RPMI8226 (cell line): ENCODE measurements at regions not wholly inside any gene's neighbourhood (a gene's known extent, or its start where the extent isn't known, plus 50 kb on each side); places are given as distances from the start of the nearest gene placed in this dataset.
"Not testable (repeated sequence)": the region's sequence is repeated elsewhere in the genome, so short reads cannot be mapped to it uniquely, and the experiment has no call there.

Experiments used
- DNase-seq: peaks from one replicate; pipeline ENCODE4 v3.0.0-alpha.2; 2015

- DNase-seq: not testable (repeated sequence)
These were observed 119.8 kb upstream of the SPATA31A3 start for GRCh38 chr9:67112148-67112547.

GRCh38 chr9:67111733-67112132, 119.4 kb upstream of the SPATA31A3 start:
- DNase-seq: not testable (repeated sequence)

- not testable (repeated sequence) for DNase-seq
These were observed 117.5 kb upstream of the SPATA31A3 start for GRCh38 chr9:67109859-67110258.

- DNase-seq: not testable (repeated sequence)
These were observed 114.3 kb upstream of the SPATA31A3 start for GRCh38 chr9:67106659-67107058.

DNA sequence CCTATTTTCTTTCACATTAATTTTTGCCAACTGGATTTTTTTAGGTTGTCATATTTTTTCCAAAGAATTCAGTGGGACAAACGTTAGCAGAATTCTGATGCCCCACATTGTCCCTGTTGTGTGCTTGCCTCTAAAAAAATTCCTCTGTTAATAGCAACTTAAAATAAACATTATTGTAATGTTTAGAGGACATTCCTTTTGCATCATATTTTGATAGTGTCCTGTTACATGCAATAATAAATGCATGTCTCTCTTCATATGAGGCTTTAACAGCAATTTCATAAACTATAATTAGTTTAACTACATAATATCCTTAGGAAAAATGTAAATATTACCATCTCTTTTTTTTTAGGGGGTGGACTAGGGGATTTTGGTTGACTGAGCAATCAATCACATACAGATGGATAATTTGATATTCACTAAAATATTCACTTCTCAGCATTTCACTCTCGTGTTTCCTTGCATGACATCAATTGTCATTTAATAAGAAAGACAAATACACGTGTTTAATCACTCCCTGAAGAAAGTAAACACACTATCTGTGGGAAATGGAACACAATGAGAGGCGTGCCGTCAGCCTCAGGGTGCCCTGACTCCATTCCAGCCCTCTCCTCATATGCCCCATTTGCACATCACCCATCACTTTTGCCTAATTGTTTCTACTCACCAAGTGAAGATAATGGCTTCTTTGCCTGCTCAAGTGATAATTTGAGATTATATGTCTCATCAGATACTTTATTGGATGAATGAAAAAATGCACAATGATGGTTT, 110.3 kb upstream of the SPATA31A3 start:
- DNase-seq: not testable (repeated sequence)

DNA sequence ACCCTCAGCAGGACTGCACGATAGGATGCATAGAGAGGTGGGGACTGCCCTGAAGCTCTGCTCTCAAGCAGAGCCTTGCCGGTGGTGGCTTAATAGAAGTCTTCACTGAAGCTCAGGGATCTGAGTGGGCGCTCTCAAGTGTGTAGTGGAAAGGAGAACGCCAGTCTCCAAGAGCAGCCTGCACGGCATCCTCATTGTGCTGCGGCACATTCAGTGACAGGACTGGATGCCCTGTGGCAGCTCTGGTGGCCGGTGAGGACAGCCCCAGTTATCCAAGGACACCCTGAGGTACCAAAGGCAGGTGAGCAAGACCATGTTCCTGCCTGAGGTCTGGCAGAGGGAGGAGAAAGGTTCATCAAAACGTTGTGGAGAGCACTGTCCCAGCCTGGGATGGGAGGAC, 98.8 kb upstream of the SPATA31A3 start:
- not testable (repeated sequence) for DNase-seq

DNA sequence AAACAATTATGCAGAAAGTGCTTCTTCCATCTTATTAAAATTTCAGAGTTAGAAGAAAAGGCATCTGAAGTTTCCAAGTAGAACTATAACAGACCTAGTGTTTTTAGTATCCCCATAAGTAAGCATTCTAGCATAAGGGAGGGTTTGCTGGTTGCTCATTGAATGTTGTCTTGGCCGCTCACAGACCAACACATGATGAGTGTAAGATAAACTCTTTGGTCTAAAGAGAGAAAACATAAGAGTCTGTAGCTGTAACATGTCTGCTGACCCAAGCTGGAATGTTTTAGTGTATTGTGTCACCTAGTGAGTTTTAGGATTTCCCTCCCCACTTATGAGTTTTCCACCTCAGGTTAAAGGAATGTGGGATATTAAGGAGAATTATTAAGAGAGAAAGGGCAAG, 94.5 kb upstream of the SPATA31A3 start:
- not testable (repeated sequence) for DNase-seq

- DNase-seq: not testable (repeated sequence)
These were observed 73.8 kb upstream of the SPATA31A3 start for GRCh38 chr9:67066140-67066539.

DNA sequence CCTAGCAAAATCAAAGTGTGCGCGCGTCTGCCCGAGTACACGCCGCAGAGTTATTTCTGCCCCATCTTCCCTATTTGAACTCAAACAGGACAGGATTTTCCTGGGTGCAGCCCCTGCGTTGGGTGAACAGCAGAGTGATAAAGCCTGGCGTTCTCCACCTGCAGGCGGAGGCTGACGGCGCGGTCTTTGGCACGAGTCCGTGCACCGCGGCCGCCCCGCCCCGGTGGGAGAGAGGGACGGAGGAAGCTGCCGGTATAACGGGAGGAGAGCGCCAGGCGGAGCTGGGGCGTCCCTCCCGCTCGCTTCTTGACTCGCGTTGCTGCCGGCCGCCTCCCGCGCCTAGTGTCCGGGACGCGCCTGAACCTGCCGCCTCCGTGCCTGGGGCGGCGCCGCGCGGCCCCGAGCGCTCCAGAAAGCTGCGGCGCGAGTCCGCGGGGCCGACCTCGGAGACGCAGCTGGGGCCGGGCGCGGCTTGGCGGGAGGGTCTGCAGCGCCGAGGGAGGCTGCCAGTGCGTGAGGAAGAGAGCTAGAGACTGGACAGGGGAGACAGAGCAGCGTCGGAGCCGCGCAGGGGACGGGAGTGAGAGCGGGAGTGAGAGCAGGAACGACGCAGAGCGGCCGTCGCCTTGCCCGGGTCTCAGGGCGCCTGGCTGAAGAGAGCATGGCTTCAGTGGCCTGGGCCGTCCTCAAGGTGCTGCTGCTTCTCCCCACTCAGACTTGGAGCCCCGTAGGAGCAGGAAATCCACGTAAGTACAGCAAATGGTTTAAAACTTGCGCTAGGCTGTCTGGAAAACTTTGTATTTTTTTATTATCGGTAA, 66.8 kb upstream of the SPATA31A3 start:
- peak; percentile 51 for DNase-seq
